ENCODE measurements at regions not wholly inside any gene's neighbourhood (a gene's known extent, or its start where the extent isn't known, plus 50 kb on each side); places are given as distances from the start of the nearest gene placed in this dataset.
"Not testable (repeated sequence)": the region's sequence is repeated elsewhere in the genome, so short reads cannot be mapped to it uniquely, and the experiment has no call there.

DNA sequence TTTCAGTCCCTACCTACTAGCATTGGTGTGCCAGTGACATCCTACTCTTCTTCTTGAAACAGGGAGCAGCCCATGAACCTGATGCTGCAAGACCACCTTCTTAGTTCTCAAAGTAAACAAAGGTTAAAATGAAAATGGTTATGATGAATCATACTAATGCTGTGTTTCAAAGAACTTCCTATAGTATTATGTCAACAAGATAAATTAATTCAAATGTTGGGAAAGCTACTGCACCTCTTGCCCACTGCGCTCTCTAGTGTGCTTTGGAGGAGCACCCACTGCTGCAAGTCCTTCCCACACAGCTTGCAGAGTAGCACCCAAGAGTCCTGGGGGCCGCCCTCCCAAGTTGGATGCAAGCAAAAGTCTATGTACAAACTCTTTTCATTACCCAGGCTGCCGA lies 81.1 kb downstream of the CD200R1L start:
- DNase-seq (ENCODE audit: extremely low read depth in 1 of 2, low read depth in 1 of 2), result no peak

DNA sequence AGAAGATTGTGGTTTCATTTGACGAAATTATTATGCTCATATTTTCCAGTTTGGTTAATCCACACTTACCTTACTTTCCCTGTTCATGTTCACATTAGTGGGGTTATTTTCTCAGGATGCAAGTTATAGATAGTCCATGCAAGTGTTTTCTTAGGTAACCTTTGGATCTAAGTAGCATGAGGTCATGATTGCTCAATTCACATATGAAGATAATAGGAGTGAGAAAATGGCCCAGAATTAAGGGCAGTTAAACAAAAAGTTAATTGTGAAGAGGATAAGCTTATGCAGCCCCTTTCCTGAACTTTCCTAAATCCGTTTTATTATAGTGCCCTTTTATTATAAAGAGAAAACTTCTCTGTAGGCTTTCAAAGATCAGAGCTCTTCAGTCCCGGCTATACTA lies 83.4 kb downstream of the CD200R1L start:
- DNase-seq (ENCODE audit: extremely low read depth in 1 of 2, low read depth in 1 of 2), result no peak

DNA sequence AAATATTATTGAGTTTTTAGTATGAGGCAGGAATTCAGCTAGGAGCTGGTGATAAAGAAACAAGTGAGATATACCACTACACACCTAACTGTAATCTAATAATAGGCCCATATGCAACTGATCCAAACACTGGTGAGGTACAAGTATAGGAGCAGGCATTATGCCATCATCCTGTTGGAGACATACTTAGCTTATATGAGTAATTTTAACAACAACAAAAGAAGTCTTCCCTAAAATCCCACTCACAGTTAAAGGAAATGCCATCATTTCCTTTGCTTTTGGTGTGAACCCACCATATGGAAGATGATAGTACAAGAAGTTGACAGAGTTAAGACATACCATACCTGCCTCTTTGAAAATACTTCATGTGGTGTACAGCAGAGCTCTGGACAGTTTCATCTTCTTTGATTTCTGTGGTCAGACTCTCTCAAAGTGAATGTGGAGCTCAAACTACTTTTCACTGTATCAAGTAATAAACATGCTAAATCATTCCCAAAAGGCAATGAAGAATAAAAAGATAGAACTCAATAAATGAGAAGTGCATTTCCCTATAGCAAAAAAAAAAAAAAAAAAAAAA lies 85.5 kb downstream of the CD200R1L start:
- DNase-seq (ENCODE audit: extremely low read depth in 1 of 2, low read depth in 1 of 2), result no peak

DNA sequence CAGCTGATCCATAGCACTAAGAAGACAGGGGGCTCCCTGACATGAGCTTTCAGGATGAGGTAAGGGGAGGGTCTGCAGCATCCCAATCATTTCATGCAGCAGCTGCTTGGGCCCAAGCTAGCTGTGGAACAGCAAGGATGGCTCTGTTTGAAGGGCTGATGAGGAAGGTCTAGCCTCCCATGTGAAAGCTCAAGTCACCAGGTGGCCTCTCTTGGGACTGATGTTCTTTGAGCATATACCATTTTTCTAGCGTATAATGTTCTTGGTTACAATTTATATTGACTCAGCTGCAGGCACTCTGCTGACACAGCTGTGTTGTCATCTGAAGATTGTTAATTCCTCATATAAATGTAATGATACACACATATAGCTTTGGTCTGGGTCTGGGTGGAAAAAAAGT lies 87.0 kb downstream of the CD200R1L start:
- no peak for DNase-seq (ENCODE audit: extremely low read depth in 1 of 2, low read depth in 1 of 2)

DNA sequence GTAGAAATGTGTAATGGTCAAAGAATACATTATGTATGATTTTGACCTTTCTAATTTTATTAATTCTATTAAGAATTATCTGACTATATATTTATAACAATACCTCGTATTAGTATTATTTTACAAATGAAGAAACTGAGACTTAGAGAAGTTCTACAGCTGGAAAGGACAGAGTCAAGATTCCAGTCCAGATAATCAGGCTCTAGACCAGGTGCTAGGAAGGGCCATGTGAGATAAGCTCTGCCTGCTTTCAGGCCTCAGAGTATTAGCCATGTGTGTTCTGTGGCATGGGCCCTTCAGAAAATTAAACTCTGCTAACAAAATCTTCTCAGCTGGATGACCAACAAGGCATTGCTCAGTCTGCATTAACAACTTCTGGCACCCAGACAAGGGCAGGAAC lies 87.5 kb downstream of the CD200R1L start:
- no peak for DNase-seq (ENCODE audit: extremely low read depth in 1 of 2, low read depth in 1 of 2)

DNA sequence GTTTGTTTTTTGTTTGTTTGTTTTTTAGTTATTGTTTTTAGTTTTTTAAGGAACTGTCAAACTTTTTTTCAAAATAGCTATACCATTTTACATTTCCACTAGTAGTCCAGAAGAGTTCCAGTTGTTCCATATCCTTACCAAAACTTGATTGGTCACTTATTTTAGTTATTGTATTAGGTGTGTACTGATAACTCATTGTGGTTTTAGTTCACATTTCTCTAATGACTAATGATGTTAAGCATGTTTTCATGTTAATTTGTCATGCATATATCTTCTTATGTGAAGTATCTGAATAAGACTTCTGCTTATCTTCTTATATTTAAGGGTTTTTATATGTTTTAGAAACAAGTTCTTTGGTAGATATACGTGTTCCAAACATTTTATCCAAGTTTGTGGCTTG lies 89.5 kb downstream of the CD200R1L start:
- DNase-seq (ENCODE audit: extremely low read depth in 1 of 2, low read depth in 1 of 2), result no peak

DNA sequence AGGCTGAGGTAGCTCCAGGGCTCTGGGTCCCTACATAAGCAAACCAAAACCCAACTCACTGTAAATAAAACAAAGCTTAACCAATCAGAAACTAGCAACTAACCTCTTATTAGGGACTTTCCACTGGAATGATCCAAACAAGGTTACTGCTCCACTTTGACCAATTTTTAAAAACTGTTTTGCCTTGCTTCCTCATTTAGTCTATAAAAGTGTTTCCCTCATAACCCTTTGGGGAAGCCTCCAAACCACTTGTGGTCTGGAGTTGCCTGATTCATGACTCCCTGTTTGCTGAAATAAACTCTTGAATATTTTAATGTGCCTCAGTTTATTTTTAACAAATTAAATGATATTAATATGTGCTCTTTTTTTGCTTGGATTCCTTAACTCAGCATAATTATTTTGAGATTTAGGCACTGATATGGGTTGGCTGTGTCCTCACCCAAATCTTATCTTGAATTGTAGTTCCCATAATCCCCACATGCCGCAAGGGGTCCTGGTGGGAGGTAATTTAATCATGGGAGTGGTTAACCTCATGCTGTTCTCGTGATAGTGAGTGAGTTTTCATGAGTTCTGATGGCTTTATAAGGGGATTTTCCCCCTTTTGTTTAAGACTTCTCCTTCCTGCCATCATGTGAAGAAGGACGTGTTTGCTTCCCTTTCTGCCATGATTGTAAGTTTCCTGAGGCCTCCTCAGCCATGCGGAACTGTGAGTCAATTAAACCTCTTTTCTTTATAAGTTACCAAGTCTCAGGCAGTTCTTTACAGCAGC lies 90.6 kb downstream of the CD200R1L start:
- no peak for DNase-seq (ENCODE audit: extremely low read depth in 1 of 2, low read depth in 1 of 2)

DNA sequence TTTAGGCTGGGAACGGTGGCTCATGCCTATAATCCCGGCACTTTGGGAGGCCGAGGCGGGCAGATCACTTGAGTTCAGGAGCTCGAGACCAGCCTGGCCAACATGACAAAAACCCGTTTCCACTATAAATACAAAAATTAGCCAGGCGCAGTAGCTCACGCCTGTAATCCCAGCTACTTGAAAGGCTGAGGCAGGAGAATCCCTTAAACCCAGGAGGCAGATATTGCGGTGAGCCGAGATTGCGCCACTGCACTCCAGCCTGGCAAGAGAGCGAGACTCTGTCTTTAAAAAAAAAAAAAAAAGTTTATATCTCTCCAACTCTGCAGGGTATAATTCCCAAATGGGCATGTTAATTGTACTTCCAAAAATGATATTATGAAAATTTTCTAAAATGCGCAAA lies 91.6 kb downstream of the CD200R1L start:
- DNase-seq (ENCODE audit: extremely low read depth in 1 of 2, low read depth in 1 of 2), result not testable (repeated sequence)

DNA sequence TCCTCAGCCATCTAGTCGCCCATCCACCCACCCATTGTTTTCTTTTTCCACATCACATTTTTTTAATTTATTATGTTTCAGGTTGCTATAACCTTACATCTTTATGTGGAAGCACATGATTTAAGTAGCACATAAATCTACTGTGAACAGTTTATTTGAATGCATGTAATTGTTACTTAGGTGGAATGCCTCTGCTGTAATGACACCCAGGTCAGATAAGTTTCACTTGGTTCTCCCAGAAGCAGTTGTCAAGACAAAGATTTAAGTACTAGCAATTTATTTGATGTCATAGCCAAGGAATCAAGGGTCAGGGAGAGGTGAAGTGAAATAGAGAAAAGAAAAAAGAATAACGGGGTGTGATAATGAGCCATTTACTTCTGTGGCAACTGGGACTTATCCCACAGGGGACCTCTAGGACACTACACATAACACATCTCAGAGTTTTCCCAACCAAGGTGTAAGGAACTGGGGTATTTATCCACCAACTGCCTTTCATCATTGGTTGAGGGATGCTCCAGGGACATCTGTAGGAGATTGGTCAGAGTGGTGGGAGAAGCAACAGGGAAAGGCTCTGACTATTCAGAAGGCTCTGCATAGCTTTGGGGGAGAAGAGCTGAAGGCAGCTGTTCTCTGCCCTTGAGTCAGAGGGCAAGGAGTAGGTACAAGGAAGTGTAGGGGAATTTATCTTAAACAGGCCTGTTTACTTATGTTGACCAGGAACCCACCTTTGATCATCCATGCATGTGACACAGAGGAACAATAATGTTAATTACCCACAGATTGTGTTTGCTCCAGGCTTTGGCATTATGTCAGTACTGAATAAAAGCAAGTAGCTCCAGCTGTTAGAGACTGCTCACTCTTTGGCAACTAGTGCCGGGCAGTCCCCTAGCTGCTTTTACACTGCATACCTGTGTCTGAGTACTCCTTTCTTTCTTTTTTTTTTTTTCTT lies 94.8 kb downstream of the CD200R1L start:
- DNase-seq (ENCODE audit: extremely low read depth in 1 of 2, low read depth in 1 of 2), result no peak

DNA sequence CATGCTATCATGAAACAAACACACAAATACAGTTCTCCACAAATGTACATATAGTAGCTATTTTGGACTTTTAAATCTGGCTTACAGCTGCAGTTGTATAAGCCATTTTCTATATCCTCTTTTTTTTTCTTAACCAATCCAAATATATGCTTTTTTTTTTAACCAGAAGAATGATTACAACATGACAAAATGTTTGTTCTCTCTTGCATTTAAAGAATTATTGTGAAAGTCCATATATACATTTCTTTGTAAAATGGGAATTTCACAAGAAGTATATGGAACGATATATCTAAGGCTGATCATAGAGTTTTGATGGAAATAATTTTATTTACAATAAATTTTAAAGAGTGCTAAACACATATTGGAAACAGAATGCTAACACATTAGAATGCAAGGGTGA lies 95.6 kb downstream of the CD200R1L start:
- DNase-seq (ENCODE audit: extremely low read depth in 1 of 2, low read depth in 1 of 2), result no peak

DNA sequence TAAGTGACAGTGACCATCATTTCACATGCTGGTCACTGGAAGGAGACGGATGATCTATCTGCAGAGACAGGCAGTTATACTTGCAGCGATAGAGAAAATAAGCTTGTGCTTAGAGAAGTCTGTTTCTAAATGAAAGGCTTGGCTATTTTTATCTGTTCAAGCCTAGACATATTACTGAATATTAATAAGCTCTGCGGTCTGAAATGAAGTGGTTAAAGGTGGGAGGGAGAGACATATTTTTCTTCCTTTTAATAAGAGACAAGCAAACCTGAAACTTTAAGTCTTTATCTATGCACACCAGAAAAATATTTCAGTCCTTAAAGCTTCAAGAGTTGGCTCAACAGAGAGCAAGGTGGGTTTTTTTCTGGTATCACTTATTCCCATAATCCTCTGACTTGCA lies 99.0 kb downstream of the CD200R1L start:
- DNase-seq (ENCODE audit: extremely low read depth in 1 of 2, low read depth in 1 of 2), result no peak

DNA sequence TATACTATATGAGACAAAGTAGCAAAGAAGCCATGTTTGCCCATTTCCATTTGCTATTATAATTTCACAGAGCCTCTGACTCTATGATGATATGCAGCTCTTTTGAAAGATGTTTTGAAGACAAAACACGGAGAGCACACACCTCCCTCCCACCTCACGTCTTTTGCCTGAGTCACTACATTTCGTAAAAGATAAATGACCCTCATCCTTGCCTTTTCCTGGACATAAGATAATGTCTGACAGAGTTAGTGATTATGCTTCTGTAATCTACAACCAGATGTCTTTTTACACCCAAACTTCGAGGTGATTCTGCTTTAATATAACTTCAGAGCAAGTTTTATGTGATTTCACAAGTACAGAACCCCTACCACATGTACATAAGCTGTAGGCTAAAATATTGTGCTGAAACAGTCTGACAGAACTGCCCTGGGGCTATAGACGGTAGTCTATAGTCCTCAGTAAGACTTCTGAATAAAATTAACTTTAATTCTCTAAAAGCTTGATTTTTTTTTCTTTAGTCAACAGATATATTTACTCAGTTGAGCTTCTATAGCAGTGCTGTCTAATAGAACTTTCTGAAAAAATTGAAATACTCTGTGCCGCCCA lies 99.9 kb downstream of the CD200R1L start:
- no peak for DNase-seq (ENCODE audit: extremely low read depth in 1 of 2, low read depth in 1 of 2)

DNA sequence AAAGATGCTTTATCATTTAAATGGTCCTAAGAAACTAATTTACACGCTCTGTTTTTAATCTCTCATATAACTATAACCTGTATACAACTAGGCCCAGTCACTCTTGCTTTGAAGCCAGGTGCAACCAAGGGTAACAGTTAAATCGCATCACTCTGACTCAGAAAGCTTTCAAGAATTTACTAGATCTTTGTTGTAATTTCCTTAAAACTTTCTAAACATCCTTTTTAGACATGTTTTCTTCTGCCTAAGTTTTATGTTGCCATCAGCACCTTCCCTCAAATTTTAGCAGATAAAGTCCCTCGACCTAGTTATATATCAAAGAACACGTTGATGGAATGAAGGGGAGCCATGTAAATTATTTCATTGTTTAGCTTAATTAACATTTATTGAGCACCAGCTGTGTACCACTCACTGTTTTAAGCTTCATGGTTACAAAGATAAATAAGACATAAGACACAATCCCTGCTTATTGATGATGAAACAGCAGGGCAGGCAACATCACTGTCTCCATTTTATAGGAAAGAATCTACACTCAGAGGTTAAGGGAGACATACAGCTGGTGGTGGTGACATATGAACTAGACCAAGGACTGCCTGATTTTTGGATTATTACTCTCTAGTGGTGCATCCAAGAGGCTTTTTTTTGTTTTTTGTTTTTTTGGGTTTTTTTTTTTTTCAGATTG lies 101.0 kb downstream of the CD200R1L start:
- no peak for DNase-seq (ENCODE audit: extremely low read depth in 1 of 2, low read depth in 1 of 2)

DNA sequence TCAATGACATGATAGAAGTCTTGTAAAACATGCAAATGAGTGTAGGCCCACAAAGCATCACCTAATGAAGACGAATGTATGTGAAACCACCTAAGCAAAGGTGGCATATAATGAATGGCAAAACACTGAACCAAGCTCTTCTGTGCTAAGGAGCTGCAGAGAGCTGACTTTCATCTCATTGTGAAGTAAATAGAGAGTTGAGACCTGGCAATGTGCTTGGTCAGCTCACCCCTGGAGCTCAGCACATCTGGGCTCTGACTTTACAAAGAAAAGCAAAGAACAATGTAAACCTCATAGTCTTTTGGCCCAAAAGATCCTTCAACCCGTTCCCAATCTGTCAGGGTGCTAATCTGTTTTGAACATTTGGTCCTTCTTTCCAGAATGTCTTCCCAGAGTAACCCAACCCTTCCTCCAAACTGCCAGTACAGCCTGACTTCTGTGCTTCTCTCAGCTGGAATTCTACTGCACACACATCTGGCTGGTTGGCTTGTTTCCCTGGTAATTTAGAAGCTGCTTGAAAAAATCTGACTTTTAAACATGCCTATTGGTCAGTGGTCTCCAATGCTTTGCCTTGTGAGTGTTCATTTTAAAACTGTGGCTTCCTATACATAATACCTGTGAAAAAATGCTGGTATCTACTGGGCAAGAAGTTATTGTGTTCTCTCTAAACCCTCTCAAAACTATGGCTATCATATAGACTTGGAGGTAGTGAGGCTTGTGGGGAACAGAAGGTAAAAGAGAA lies 101.7 kb downstream of the CD200R1L start:
- DNase-seq (ENCODE audit: extremely low read depth in 1 of 2, low read depth in 1 of 2), result no peak

DNA sequence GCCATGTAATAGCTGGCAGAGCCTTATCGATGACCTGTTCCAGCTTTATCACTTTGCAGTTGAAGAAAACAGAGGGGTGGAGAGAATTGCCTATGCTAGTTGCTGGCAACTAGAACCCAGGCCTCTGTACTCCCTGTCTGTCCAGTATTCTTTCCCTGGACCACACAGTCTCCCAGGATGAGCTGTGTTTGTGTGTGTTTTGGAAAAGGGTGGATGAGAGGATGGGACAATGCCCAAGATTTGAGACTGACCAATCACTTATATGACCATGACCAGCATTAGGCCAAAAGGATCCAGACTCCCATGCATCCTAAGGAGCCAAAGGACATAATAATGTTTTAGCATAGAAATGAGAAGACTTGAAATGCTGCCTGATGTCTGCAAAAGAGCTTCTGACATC lies 102.6 kb downstream of the CD200R1L start:
- DNase-seq (ENCODE audit: extremely low read depth in 1 of 2, low read depth in 1 of 2), result no peak

DNA sequence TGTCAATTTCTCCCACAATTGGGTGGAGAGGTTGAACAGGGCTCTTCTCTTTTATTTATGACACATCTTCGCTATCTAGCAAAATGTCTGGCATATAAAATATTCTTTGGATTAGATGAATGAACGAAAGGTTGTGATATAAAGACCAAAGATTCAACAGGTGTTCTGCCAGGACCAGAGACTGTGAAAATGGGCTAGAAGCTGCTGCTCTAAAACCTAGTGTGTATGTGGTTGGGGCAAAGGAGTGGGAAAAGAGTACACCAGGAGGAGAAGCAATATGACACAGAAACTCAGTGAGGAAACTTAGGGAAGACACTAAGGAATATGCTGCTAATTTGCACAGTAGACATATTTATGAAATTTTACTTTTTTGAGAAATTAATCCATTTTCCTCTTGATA lies 102.0 kb upstream of the CCDC80 start:
- DNase-seq (ENCODE audit: extremely low read depth in 1 of 2, low read depth in 1 of 2), result no peak

DNA sequence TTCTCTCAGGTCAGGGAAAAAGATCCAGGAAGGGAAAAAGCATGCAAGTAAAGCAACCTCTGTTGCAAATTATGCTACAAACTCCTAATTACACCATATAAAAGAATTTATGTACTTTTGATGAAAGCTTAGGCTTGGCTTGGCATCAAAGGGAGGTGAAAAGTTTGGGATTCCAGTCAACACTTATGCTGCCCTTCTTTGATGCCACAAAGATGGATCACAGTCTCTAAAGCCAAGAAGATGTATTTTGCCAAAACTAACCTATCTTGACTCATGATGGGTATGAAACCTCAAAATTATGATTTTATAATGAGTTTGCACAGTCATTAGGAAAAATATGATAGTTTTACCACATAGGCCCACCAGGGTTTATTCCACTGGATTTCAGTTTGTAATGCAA lies 101.0 kb upstream of the CCDC80 start:
- DNase-seq (ENCODE audit: extremely low read depth in 1 of 2, low read depth in 1 of 2), result no peak

DNA sequence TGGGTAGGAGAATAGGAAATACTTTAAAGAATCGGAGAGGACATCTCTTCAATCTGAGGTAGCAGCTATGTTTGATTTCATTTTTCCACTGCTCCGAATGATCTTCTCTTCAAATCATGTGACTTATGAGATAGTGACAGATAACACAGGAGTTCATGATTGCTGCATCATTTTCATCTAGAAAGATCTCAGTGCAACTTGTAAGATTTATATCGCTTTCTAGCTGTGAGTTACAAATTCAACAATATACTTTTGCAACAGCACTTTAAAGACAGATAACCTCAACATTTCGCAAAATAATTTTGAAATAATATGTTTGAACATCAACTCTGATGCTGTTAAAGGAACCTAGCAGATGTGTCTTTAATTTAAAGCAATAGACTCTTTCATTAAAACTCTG lies 99.9 kb upstream of the CCDC80 start:
- DNase-seq (ENCODE audit: extremely low read depth in 1 of 2, low read depth in 1 of 2), result no peak

DNA sequence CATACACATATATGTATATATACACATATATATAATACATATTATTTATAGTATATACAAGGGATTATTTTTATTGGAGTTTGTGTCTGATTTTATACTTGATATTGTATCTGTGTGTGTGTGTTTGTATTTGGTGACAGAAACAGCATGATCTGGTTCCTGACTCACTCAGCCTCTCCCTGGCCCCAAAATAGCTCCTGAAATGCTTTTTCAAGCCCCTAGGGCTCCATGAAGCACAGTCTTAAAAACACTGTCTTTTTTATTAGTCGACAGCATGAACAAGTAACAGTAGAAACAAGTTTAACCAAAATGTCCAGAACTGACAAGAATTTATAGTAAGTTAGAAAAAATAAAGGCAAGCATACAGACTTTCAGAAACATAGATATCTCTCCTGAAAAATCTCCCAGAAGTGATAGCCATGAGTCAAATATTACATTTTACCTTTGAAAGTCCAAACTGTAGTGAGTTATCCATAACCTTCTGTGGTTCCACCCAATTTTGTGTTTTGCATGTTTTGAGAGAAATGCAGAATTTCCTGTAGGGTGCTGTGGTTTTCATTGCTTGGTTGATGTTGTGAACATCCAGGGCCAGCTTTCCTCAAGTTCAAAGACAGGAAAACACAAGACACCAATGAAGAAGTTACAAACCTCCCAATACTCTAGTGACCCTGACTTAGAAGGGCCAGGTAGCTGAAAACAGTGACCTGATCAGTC lies 98.5 kb upstream of the CCDC80 start:
- no peak for DNase-seq (ENCODE audit: extremely low read depth in 1 of 2, low read depth in 1 of 2)
